ENCODE measurements at regions not wholly inside any gene's neighbourhood (a gene's known extent, or its start where the extent isn't known, plus 50 kb on each side); places are given as distances from the start of the nearest gene placed in this dataset.

DNA sequence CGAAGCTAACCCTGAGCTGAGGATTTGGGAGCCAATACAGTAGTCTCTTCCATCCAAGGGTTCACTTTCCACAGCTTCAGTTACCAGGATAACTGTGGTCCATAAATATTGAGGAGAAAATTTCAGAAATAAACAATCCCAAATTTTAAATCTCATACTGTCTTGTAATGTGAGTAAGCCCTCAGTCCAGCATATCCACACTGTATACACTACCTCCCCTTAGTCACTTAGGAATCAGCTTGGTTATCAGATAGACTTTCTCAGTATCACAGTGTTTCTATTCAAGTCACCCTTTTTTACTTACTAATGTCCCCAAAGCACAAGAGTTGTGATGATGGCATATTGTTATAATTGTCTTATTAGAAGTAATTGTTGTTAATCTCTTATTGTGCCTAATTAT lies 102.3 kb upstream of the GNG12 start:
- TF ChIP-seq, protein P1, sequence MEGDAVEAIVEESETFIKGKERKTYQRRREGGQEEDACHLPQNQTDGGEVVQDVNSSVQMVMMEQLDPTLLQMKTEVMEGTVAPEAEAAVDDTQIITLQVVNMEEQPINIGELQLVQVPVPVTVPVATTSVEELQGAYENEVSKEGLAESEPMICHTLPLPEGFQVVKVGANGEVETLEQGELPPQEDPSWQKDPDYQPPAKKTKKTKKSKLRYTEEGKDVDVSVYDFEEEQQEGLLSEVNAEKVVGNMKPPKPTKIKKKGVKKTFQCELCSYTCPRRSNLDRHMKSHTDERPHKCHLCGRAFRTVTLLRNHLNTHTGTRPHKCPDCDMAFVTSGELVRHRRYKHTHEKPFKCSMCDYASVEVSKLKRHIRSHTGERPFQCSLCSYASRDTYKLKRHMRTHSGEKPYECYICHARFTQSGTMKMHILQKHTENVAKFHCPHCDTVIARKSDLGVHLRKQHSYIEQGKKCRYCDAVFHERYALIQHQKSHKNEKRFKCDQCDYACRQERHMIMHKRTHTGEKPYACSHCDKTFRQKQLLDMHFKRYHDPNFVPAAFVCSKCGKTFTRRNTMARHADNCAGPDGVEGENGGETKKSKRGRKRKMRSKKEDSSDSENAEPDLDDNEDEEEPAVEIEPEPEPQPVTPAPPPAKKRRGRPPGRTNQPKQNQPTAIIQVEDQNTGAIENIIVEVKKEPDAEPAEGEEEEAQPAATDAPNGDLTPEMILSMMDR (IDR thresholded peaks at IDR 0.05; ENCODE audit: insufficient read depth, low read length), result no peak
- TF ChIP-seq SPI1 (IDR thresholded peaks at IDR 0.05; ENCODE audit: borderline replicate concordance, low read depth) (no peak), GABPA (IDR thresholded peaks at IDR 0.05; ENCODE audit: low read depth) (no peak)
- TF ChIP-seq, protein P2, sequence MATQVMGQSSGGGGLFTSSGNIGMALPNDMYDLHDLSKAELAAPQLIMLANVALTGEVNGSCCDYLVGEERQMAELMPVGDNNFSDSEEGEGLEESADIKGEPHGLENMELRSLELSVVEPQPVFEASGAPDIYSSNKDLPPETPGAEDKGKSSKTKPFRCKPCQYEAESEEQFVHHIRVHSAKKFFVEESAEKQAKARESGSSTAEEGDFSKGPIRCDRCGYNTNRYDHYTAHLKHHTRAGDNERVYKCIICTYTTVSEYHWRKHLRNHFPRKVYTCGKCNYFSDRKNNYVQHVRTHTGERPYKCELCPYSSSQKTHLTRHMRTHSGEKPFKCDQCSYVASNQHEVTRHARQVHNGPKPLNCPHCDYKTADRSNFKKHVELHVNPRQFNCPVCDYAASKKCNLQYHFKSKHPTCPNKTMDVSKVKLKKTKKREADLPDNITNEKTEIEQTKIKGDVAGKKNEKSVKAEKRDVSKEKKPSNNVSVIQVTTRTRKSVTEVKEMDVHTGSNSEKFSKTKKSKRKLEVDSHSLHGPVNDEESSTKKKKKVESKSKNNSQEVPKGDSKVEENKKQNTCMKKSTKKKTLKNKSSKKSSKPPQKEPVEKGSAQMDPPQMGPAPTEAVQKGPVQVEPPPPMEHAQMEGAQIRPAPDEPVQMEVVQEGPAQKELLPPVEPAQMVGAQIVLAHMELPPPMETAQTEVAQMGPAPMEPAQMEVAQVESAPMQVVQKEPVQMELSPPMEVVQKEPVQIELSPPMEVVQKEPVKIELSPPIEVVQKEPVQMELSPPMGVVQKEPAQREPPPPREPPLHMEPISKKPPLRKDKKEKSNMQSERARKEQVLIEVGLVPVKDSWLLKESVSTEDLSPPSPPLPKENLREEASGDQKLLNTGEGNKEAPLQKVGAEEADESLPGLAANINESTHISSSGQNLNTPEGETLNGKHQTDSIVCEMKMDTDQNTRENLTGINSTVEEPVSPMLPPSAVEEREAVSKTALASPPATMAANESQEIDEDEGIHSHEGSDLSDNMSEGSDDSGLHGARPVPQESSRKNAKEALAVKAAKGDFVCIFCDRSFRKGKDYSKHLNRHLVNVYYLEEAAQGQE (IDR thresholded peaks at IDR 0.05; ENCODE audit: insufficient replicate concordance, low read depth), result no peak
